Adrenal gland (tissue), 5 donors: ENCODE measurements at regions not wholly inside any gene's neighbourhood (a gene's known extent, or its start where the extent isn't known, plus 50 kb on each side); places are given as distances from the start of the nearest gene placed in this dataset.

Source experiments
- POLR2A ChIP-seq, 2 donors: fragments of 450-650 bp; IDR thresholded peaks; one replicate each; pipeline ENCODE4 v1.6.1; 2017; ENCODE audit warnings: antibody characterized with exemption in 2 of 2, mild to moderate bottlenecking in 2 of 2, moderate library complexity in 1 of 2
- TF ChIP-seq, protein P1 (sequence below), 6 experiments: fragments of 450-650 bp in 4 of 6; fragments of 200-600 bp in 2 of 6; sonication (generic) in 1 of 6; IDR thresholded peaks; 1 replicate in 5 of 6; 2 replicates in 1 of 6; pipeline versions ENCODE4 v1.5.1 to v1.8.0; 2016 to 2021; ENCODE audit warnings: antibody characterized with exemption in 6 of 6, mild to moderate bottlenecking in 2 of 6, moderate library complexity in 1 of 6
- donor health status: DM: no; HTN: no; CAD: no.

- TF ChIP-seq, protein P1, sequence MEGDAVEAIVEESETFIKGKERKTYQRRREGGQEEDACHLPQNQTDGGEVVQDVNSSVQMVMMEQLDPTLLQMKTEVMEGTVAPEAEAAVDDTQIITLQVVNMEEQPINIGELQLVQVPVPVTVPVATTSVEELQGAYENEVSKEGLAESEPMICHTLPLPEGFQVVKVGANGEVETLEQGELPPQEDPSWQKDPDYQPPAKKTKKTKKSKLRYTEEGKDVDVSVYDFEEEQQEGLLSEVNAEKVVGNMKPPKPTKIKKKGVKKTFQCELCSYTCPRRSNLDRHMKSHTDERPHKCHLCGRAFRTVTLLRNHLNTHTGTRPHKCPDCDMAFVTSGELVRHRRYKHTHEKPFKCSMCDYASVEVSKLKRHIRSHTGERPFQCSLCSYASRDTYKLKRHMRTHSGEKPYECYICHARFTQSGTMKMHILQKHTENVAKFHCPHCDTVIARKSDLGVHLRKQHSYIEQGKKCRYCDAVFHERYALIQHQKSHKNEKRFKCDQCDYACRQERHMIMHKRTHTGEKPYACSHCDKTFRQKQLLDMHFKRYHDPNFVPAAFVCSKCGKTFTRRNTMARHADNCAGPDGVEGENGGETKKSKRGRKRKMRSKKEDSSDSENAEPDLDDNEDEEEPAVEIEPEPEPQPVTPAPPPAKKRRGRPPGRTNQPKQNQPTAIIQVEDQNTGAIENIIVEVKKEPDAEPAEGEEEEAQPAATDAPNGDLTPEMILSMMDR (IDR thresholded peaks at IDR 0.05) = no peak
- TF ChIP-seq POLR2A (IDR thresholded peaks at IDR 0.05) = no peak
These were observed 82.9 kb downstream of the FEM1C start for GRCh38 chr5:115461506-115462290.
